H9 (cell line): ENCODE measurements at regions not wholly inside any gene's neighbourhood (a gene's known extent, or its start where the extent isn't known, plus 50 kb on each side); places are given as distances from the start of the nearest gene placed in this dataset.

ENCODE experiments used
- DNase-seq: peaks from one replicate; pipeline ENCODE4 v3.0.0-alpha.2; 2017
- H2AFZ ChIP-seq: one replicate; pipeline ENCODE4 v1.6.1; 2013; ENCODE audit warnings: mild to moderate bottlenecking, low read length, control low read depth, moderate library complexity
- H2AK5ac ChIP-seq: 2 replicates; pipeline ENCODE4 v1.6.1; 2013; ENCODE audit warnings: low read length, control low read depth, mixed read lengths; ENCODE audit not compliant: insufficient read length
- H2BK120ac ChIP-seq: one replicate; pipeline ENCODE4 v1.6.1; 2013; ENCODE audit warnings: low read depth, mild to moderate bottlenecking, low read length, control low read depth, inconsistent platforms; ENCODE audit not compliant: poor library complexity, severe bottlenecking
- H2BK12ac ChIP-seq: 2 replicates; pipeline ENCODE4 v1.6.1; 2013; ENCODE audit warnings: low read length, control low read depth, mixed read lengths, low read depth; ENCODE audit not compliant: insufficient read length
- H2BK15ac ChIP-seq: 2 replicates; pipeline ENCODE4 v1.6.1; 2013; ENCODE audit warnings: low read depth, low read length, control low read depth
- H2BK20ac ChIP-seq: one replicate; pipeline ENCODE4 v1.6.1; 2013; ENCODE audit warnings: low read depth, mild to moderate bottlenecking, low read length, control low read depth, inconsistent platforms; ENCODE audit not compliant: poor library complexity, severe bottlenecking
- H2BK5ac ChIP-seq: 2 replicates; pipeline ENCODE4 v1.6.1; 2013; ENCODE audit warnings: low read length, control low read depth, mixed read lengths; ENCODE audit not compliant: insufficient read length
- H3K14ac ChIP-seq: 2 replicates; pipeline ENCODE4 v1.6.1; 2013; ENCODE audit warnings: low read length, control low read depth; ENCODE audit not compliant: insufficient read depth
- H3K18ac ChIP-seq: 2 replicates; pipeline ENCODE4 v1.6.1; 2013; ENCODE audit warnings: low read depth, mild to moderate bottlenecking, mixed read lengths, low read length, control low read depth; ENCODE audit not compliant: insufficient read length
- H3K23ac ChIP-seq: 2 replicates; pipeline ENCODE4 v1.6.1; 2013; ENCODE audit warnings: low read length, control low read depth, mixed read lengths, low read depth; ENCODE audit not compliant: insufficient read length
- H3K23me2 ChIP-seq: 2 replicates; pipeline ENCODE4 v1.6.1; 2013; ENCODE audit warnings: low read depth, mild to moderate bottlenecking, mixed read lengths, low read length, control low read depth; ENCODE audit not compliant: insufficient read length, poor library complexity, severe bottlenecking
- H3K27ac ChIP-seq: 2 replicates; pipeline ENCODE4 v1.5.1; 2013; ENCODE audit warnings: low read length, control low read depth, mixed read lengths, low read depth; ENCODE audit not compliant: insufficient read length
- H3K27me3 ChIP-seq: 2 replicates; pipeline ENCODE4 v1.6.1; 2013; ENCODE audit warnings: low read length, control low read depth, inconsistent platforms; ENCODE audit not compliant: insufficient read depth
- H3K4ac ChIP-seq: 2 replicates; pipeline ENCODE4 v1.6.1; 2013; ENCODE audit warnings: low read depth, mild to moderate bottlenecking, control low read depth, inconsistent platforms, low read length, moderate library complexity
- H3K4me1 ChIP-seq: 2 replicates; pipeline ENCODE4 v1.6.1; 2013; ENCODE audit warnings: low read length, control low read depth, inconsistent platforms; ENCODE audit not compliant: insufficient read depth
- H3K4me2 ChIP-seq: 2 replicates; pipeline ENCODE4 v1.6.1; 2013; ENCODE audit warnings: low read length, control low read depth, mixed read lengths; ENCODE audit not compliant: insufficient read length, insufficient read depth
- H3K56ac ChIP-seq: 2 replicates; pipeline ENCODE4 v1.6.1; 2013; ENCODE audit warnings: low read depth, mild to moderate bottlenecking, mixed read lengths, low read length, control low read depth; ENCODE audit not compliant: insufficient read length
- H3K79me1 ChIP-seq: 2 replicates; pipeline ENCODE4 v1.6.1; 2013; ENCODE audit warnings: low read depth, mild to moderate bottlenecking, moderate library complexity, low read length, control low read depth, inconsistent platforms; ENCODE audit not compliant: insufficient read depth, poor library complexity, severe bottlenecking
- H3K79me2 ChIP-seq: 2 replicates; pipeline ENCODE4 v1.6.1; 2013; ENCODE audit warnings: low read length, control low read depth, inconsistent platforms; ENCODE audit not compliant: insufficient read depth
- H3K9ac ChIP-seq: 2 replicates; pipeline ENCODE4 v1.6.1; 2013; ENCODE audit warnings: low read length, control low read depth, mixed read lengths; ENCODE audit not compliant: insufficient read length; ENCODE audit errors: extremely low read depth
- H3K9me3 ChIP-seq: one replicate; pipeline ENCODE4 v1.6.1; 2013; ENCODE audit warnings: low read depth, low read length, inconsistent platforms; ENCODE audit not compliant: control insufficient read depth
- H3T11ph ChIP-seq: one replicate; pipeline ENCODE4 v1.6.1; 2013; ENCODE audit warnings: mild to moderate bottlenecking, low read length, control low read depth, inconsistent platforms
- H4K20me1 ChIP-seq: one replicate; pipeline ENCODE4 v1.6.1; 2013; ENCODE audit not compliant: control insufficient read depth, insufficient read length, insufficient read depth
- H4K5ac ChIP-seq: 2 replicates; pipeline ENCODE4 v1.6.1; 2013; ENCODE audit warnings: low read depth, mild to moderate bottlenecking, mixed read lengths, low read length, control low read depth; ENCODE audit not compliant: insufficient read length
- H4K8ac ChIP-seq: replicated peaks from 2 replicates; pipeline ENCODE4 v1.6.1; 2013; ENCODE audit warnings: low read length, control low read depth, mixed read lengths, low read depth; ENCODE audit not compliant: insufficient read length
- H4K91ac ChIP-seq: 2 replicates; pipeline ENCODE4 v1.6.1; 2013; ENCODE audit warnings: low read depth, mild to moderate bottlenecking, moderate library complexity, mixed read lengths, low read length, control low read depth; ENCODE audit not compliant: insufficient read length
- H3K27ac Mint-ChIP-seq, 3 experiments: 2 replicates in 2 of 3; 3 replicates in 1 of 3; pipeline ENCODE4 v1.8.0; 2020 to 2021; ENCODE audit warnings: mixed read lengths in 3 of 3, mild to moderate bottlenecking in 1 of 3, moderate library complexity in 1 of 3
- H3K27me3 Mint-ChIP-seq: 2 replicates; pipeline ENCODE4 v1.8.0; 2021; ENCODE audit warnings: low read depth, mild to moderate bottlenecking, moderate library complexity, mixed read lengths
- H3K36me3 Mint-ChIP-seq, 3 experiments: 2 replicates in 2 of 3; 3 replicates in 1 of 3; pipeline ENCODE4 v1.8.0; 2020 to 2021; ENCODE audit warnings: low read depth in 3 of 3, mixed read lengths in 3 of 3; ENCODE audit not compliant: insufficient read depth in 1 of 3
- H3K4me1 Mint-ChIP-seq, 2 experiments: 2 replicates each; pipeline ENCODE4 v1.8.0; 2020; ENCODE audit warnings: mixed read lengths in 2 of 2
- H3K4me3 Mint-ChIP-seq, 2 experiments: 2 replicates in 1 of 2; 3 replicates in 1 of 2; pipeline ENCODE4 v1.8.0; 2020 to 2021; ENCODE audit warnings: mild to moderate bottlenecking in 2 of 2, mixed read lengths in 2 of 2, moderate library complexity in 1 of 2
- H3K9me3 Mint-ChIP-seq, 2 experiments: 2 replicates in 1 of 2; 3 replicates in 1 of 2; pipeline ENCODE4 v1.8.0; 2020; ENCODE audit warnings: mild to moderate bottlenecking in 2 of 2, mixed read lengths in 2 of 2, moderate library complexity in 1 of 2
- CTCF ChIP-seq: fragments of 200-600 bp; sonication (generic); conservative IDR thresholded peaks from 3 replicates; pipeline ENCODE4 v1.8.0; 2021; ENCODE audit warnings: antibody characterized with exemption, mild to moderate bottlenecking
- WGBS: extraction: QIAGEN DNeasy Blood & Tissue Kit; methylation state at CpG from one replicate; pipeline ENCODE4 v1.1.7; 2013; ENCODE audit warnings: missing lambda C conversion rate, low lambda C conversion rate, mixed read lengths; ENCODE audit not compliant: insufficient read length; ENCODE audit errors: extremely low coverage; 5-methylcytosine and 5-hydroxymethylcytosine counted together

- Histone ChIP-seq H2BK120ac (no peak overlapping the region), H2BK5ac (no peak overlapping the region), H3K4me2 (no peak overlapping the region), H3K56ac (no peak overlapping the region), H3K27ac (no peak overlapping the region), H4K5ac (no peak overlapping the region), H3K23me2 (no peaks in the 10 kb centered on the region), H3K18ac (no peak overlapping the region), H2BK20ac (no peak overlapping the region), H4K20me1 (no peaks in the 10 kb centered on the region), H2BK12ac (no peak overlapping the region), H3K9me3 (peaks cover 7% of the 10 kb centered on the region), H4K8ac (no peak overlapping the region), H3K14ac (no peak overlapping the region), H2AK5ac (no peak overlapping the region), H3T11ph (no peak overlapping the region), H3K79me1 (no peaks in the 10 kb centered on the region), H3K79me2 (no peaks in the 10 kb centered on the region), H3K4ac (no peak overlapping the region), H3K23ac (no peak overlapping the region), H2BK15ac (no peak overlapping the region), H3K9ac (no peak overlapping the region), H3K4me1 (no peaks in the 10 kb centered on the region; the same call in 1 of the 2 replicates), H2AFZ (no peak overlapping the region), H4K91ac (no peak overlapping the region), H3K27me3 (peaks cover 44% of the 10 kb centered on the region; the same call in 1 of the 2 replicates)
- Mint-ChIP-seq H3K27ac (no peak overlapping the region), H3K4me1 (peaks cover 23 to 24% of the 10 kb centered on the region in 2 experiments), H3K36me3 (peaks cover 0 to 1% (median 0%) of the 10 kb centered on the region in 3 experiments; a peak in 2 of 7 replicates), H3K9me3 (peaks cover 15 to 19% of the 10 kb centered on the region in 2 experiments), H3K27me3 (peaks cover 95% of the 10 kb centered on the region), H3K4me3 (no peak overlapping the region)
- no peak for TF ChIP-seq CTCF
- no CpG with 5 or more reads among the region's 5 CpGs for WGBS
- DNase-seq, result peak; percentile 50
Measured at GRCh38 chr9:86410281-86410680, 56.1 kb upstream of the TUT7 start.
